HepG2 (cell line): ENCODE measurements at regions not wholly inside any gene's neighbourhood (a gene's known extent, or its start where the extent isn't known, plus 50 kb on each side); places are given as distances from the start of the nearest gene placed in this dataset.

Experiments used
- ATAC-seq: fragments of 200-7000 bp; cut with Tn5 transposase; 3 replicates; pipeline ENCODE4 v1.9.1; 2020; ENCODE audit warnings: mild to moderate bottlenecking, moderate library complexity
- BruUV-seq: library from RNA; stranded (reverse); fragments of 400-500 nt; replicated peaks from 2 replicates; lab custom pipeline; 2021; lab: Mats Ljungman, UMichigan
- CTCF ChIA-PET: fragments of 300-600 bp; formaldehyde crosslinking; extraction: SDS; loops from one replicate; lab custom pipeline; 2021; ENCODE audit warnings: low total read pairs, inconsistent platforms, low intra/inter-chr PET ratio; lab: Yijun Ruan, JAX
- POLR2A ChIA-PET: fragments of 350-600 bp; sonication (Branson Sonifier 250); formaldehyde crosslinking; loops from one replicate; lab custom pipeline; 2020; ENCODE audit warnings: antibody characterized with exemption, inconsistent platforms; lab: Yijun Ruan, JAX
- DNase-seq: peaks from one replicate; pipeline ENCODE4 v3.0.0-alpha.2; 2015; ENCODE audit warnings: low spot score
- FAIRE-seq: peaks from 3 replicates; lab custom pipeline; 2011; peaks lifted over from hg19 to GRCh38; lab: Jason Lieb, UNC
- H2AFZ ChIP-seq: one replicate; pipeline ENCODE4 v1.6.1; 2011; ENCODE audit warnings: low read length, inconsistent platforms
- H3K27ac ChIP-seq: fragments of 300-600 bp; 3 replicates; pipeline ENCODE4 v1.8.0; 2011; ENCODE audit warnings: mixed run types, mild to moderate bottlenecking, mixed read lengths, low read length, inconsistent platforms; ENCODE audit not compliant: insufficient read depth; ENCODE audit errors: extremely low read length
- H3K27me3 ChIP-seq, 2 experiments: fragments of 200-600 bp in 1 of 2; 2 replicates in 1 of 2; 3 replicates in 1 of 2; pipeline versions ENCODE4 v1.6.0 to v1.8.0; 2011; ENCODE audit warnings: low read length in 2 of 2, mild to moderate bottlenecking in 2 of 2, moderate library complexity in 2 of 2, inconsistent platforms in 1 of 2; ENCODE audit not compliant: insufficient read depth in 2 of 2, control insufficient read depth in 1 of 2
- H3K36me3 ChIP-seq, 2 experiments: fragments of 200-600 bp in 1 of 2; replicated peaks in 1 of 2; 2 replicates in 1 of 2; 3 replicates in 1 of 2; pipeline versions ENCODE4 v1.5.1 to v1.8.0; 2011; ENCODE audit warnings: low read length in 2 of 2, inconsistent platforms in 1 of 2; ENCODE audit not compliant: insufficient read depth in 2 of 2, control insufficient read depth in 1 of 2
- H3K4me1 ChIP-seq: 2 replicates; pipeline ENCODE4 v1.5.1; 2012; ENCODE audit warnings: low read length, inconsistent platforms; ENCODE audit not compliant: insufficient read depth
- H3K4me2 ChIP-seq: 2 replicates; pipeline ENCODE4 v1.6.0; 2011; ENCODE audit warnings: low read depth, low read length, inconsistent platforms
- H3K4me3 ChIP-seq, 3 experiments: fragments of 200-600 bp in 1 of 3; sonication (generic), shearing (Covaris generic) in 1 of 3; replicated peaks in 1 of 3; 2 replicates each; pipeline ENCODE4 v1.5.1; 2011 to 2016; ENCODE audit warnings: low read length in 3 of 3, inconsistent platforms in 2 of 3, low read depth in 2 of 3, mild to moderate bottlenecking in 2 of 3, control low read depth in 1 of 3, mixed read lengths in 1 of 3; ENCODE audit not compliant: insufficient read depth in 1 of 3
- H3K79me2 ChIP-seq: one replicate; pipeline ENCODE4 v1.6.1; 2011; ENCODE audit warnings: low read length, inconsistent platforms; ENCODE audit not compliant: insufficient read depth
- H3K9ac ChIP-seq: 2 replicates; pipeline ENCODE4 v1.6.0; 2011; ENCODE audit warnings: mild to moderate bottlenecking, low read depth, low read length, inconsistent platforms; ENCODE audit not compliant: insufficient read depth
- H3K9me3 ChIP-seq: 2 replicates; pipeline ENCODE4 v1.5.1; 2012; ENCODE audit warnings: mild to moderate bottlenecking, low read length
- H4K20me1 ChIP-seq: 2 replicates; pipeline ENCODE4 v1.6.0; 2011; ENCODE audit warnings: inconsistent platforms, mild to moderate bottlenecking, low read length, moderate library complexity; ENCODE audit not compliant: insufficient read depth
- BHLHE40 ChIP-seq: IDR thresholded peaks from 2 replicates; pipeline ENCODE4 v1.6.1; 2011; ENCODE audit warnings: low read length, improper control_type of control experiment
- REL ChIP-seq: sonication (generic); formaldehyde crosslinking; conservative IDR thresholded peaks from 2 replicates; pipeline ENCODE4 v1.8.0; 2022; ENCODE audit warnings: mild to moderate bottlenecking, missing genetic modification reagents, moderate library complexity
- RORA ChIP-seq: sonication (generic); formaldehyde crosslinking; IDR thresholded peaks from 2 replicates; pipeline ENCODE4 v1.5.0; 2020; ENCODE audit warnings: mild to moderate bottlenecking, missing genetic modification reagents, moderate library complexity
- ZNF367 ChIP-seq: sonication (generic); formaldehyde crosslinking; IDR thresholded peaks from 2 replicates; pipeline ENCODE4 v1.4.0; 2020; ENCODE audit warnings: missing genetic modification reagents, borderline replicate concordance
- WGBS: methylation state at CpG from one replicate; pipeline ENCODE4 v1.1.6; 2017; ENCODE audit warnings: low lambda C conversion rate; 5-methylcytosine and 5-hydroxymethylcytosine counted together
- in situ Hi-C: cut with HindIII; loops from 2 replicates; pipeline ENCODE4 v1.10.0; 2017; ENCODE audit warnings: low pct_unique_long_range_greater_than_20kb; ENCODE audit not compliant: extremely low pct_ligation_motif_present
- intact Hi-C: fragments of 100-400 bp; cut with micrococcal nuclease; formaldehyde crosslinking; loops from one replicate; pipeline ENCODE4 v1.10.0; 2022; ENCODE audit not compliant: unreplicated experiment

- no peaks in the 10 kb centered on the region for H3K27me3 ChIP-seq
- BruUV-seq: no TSS peak
- FAIRE-seq (no peak), ATAC-seq (no peak), DNase-seq (no peak)
- intact Hi-C loops: no loop called here
- WGBS: 0% methylated on average over 2 of the region's 2 CpGs
- in situ Hi-C loops: no loop called here
- ChIA-PET POLR2A (no interaction called here), CTCF (no interaction called here)
- no peaks in the 10 kb centered on the region for H4K20me1 ChIP-seq
- H3K9ac ChIP-seq: no peak overlapping the region
- no peak overlapping the region for H3K4me3 ChIP-seq
- no peaks in the 10 kb centered on the region for H3K4me1 ChIP-seq
- no peak overlapping the region for H3K4me2 ChIP-seq
- no peaks in the 10 kb centered on the region for H3K36me3 ChIP-seq
- TF ChIP-seq BHLHE40 (no peak), REL (CRISPR knock-in tag) (no peak), ZNF367 (no peak)
- H3K27ac ChIP-seq: no peak overlapping the region
- H3K79me2 ChIP-seq: no peaks in the 10 kb centered on the region
- no peak overlapping the region for H2AFZ ChIP-seq
- H3K9me3 ChIP-seq: no peaks in the 10 kb centered on the region
Observed at GRCh38 chr12:78726854-78727253, 137.7 kb upstream of the SYT1 start.

GRCh38 chr12:78732481-78732880 is 132.1 kb upstream of the SYT1 start:
- Histone ChIP-seq H3K27ac (no peak overlapping the region), H3K4me2 (no peak overlapping the region), H3K27me3 (no peaks in the 10 kb centered on the region), H3K9me3 (no peaks in the 10 kb centered on the region), H3K79me2 (no peaks in the 10 kb centered on the region), H3K4me3 (no peak overlapping the region), H4K20me1 (no peaks in the 10 kb centered on the region), H3K36me3 (no peaks in the 10 kb centered on the region), H2AFZ (no peak overlapping the region), H3K9ac (no peak overlapping the region), H3K4me1 (no peaks in the 10 kb centered on the region)
- no TSS peak for BruUV-seq
- FAIRE-seq (no peak), DNase-seq (no peak), ATAC-seq (no peak)
- ChIA-PET POLR2A (no interaction called here), CTCF (no interaction called here)
- WGBS: 100% methylated on average over 1 of the region's 1 CpG
- in situ Hi-C loops: no loop called here
- intact Hi-C loops: no loop called here
- TF ChIP-seq RORA: no peak
